ENCODE measurements at regions not wholly inside any gene's neighbourhood (a gene's known extent, or its start where the extent isn't known, plus 50 kb on each side); places are given as distances from the start of the nearest gene placed in this dataset.
"Not testable (repeated sequence)": the region's sequence is repeated elsewhere in the genome, so short reads cannot be mapped to it uniquely, and the experiment has no call there.

DNA sequence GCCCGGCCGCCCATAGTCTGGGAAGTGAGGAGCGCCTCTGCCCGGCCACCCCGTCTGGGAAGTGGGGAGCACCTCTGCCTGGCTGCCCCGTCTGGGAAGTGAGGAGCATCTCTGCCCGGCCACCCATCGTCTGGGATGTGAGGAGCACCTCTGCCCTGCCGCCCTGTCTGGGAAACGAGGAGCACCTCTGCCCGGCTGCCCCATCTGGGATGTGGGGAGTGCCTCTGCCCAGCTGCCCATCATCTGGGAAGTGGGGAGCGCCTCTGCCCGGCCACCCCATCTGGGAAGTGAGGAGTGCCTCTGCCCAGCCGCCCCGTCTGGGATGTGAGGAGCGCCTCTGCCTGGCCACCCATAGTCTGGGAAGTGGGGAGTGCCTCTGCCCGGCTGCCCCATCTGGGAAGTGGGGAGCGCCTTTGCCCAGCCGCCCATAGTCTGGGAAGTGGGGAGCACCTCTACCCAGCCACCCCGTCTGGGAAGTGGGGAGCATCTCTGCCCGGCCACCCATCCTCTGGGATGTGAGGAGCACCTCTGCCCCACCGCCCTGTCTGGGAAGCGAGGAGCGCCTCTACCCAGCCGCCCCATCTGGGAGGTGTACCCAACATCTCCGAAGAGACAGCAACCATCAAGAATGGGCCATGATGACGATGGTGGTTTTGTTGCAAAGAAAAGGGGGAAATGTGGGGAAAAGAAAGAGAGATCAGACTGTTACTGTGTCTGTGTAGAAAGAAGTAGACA is 92.5 kb upstream of the ZNF519 start:
- POLR2A ChIA-PET; H3K9me3 Mint-ChIP-seq (ENCODE audit: unreplicated experiment); H3K27ac Mint-ChIP-seq (ENCODE audit: low read depth, unreplicated experiment); H3K4me1 Mint-ChIP-seq (ENCODE audit: insufficient read depth, unreplicated experiment); CTCF ChIA-PET; DNase-seq (ENCODE audit: unreplicated experiment); H3K27me3 Mint-ChIP-seq (ENCODE audit: insufficient read depth, unreplicated experiment); H3K4me3 Mint-ChIP-seq (ENCODE audit: unreplicated experiment); BruUV-seq (replicated peaks); intact Hi-C loops (cut with micrococcal nuclease); H3K36me3 Mint-ChIP-seq (ENCODE audit: insufficient read depth, unreplicated experiment): not testable (repeated sequence)

DNA sequence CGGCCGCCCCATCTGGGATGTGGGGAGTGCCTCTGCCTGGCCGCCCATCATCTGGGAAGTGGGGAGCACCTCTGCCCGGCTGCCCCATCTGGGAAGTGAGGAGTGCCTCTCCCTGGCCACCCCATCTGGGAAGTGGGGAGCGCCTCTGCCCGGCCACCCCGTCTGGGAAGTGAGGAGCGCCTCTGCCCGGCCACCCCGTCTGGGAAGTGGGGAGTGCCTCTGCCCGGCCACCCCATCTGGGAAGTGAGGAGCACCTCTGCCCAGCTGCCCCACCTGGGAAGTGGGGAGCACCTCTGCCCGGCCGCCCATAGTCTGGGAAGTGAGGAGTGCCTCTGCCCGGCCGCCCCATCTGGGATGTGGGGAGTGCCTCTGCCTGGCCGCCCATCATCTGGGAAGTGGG is 91.7 kb upstream of the ZNF519 start:
- H3K4me3 Mint-ChIP-seq (ENCODE audit: unreplicated experiment); CTCF ChIA-PET; BruUV-seq (replicated peaks); H3K9me3 Mint-ChIP-seq (ENCODE audit: unreplicated experiment); intact Hi-C loops (cut with micrococcal nuclease); H3K4me1 Mint-ChIP-seq (ENCODE audit: insufficient read depth, unreplicated experiment); DNase-seq (ENCODE audit: unreplicated experiment); H3K27me3 Mint-ChIP-seq (ENCODE audit: insufficient read depth, unreplicated experiment); H3K36me3 Mint-ChIP-seq (ENCODE audit: insufficient read depth, unreplicated experiment); H3K27ac Mint-ChIP-seq (ENCODE audit: low read depth, unreplicated experiment); POLR2A ChIA-PET: not testable (repeated sequence)

- DNase-seq (ENCODE audit: unreplicated experiment); H3K36me3 Mint-ChIP-seq (ENCODE audit: insufficient read depth, unreplicated experiment); BruUV-seq (replicated peaks); CTCF ChIA-PET; intact Hi-C loops (cut with micrococcal nuclease); H3K4me3 Mint-ChIP-seq (ENCODE audit: unreplicated experiment); POLR2A ChIA-PET; H3K27me3 Mint-ChIP-seq (ENCODE audit: insufficient read depth, unreplicated experiment); H3K9me3 Mint-ChIP-seq (ENCODE audit: unreplicated experiment); H3K4me1 Mint-ChIP-seq (ENCODE audit: insufficient read depth, unreplicated experiment); H3K27ac Mint-ChIP-seq (ENCODE audit: low read depth, unreplicated experiment): not testable (repeated sequence)
These were observed 91.1 kb upstream of the ZNF519 start for GRCh38 chr18:14223231-14223822.

DNA sequence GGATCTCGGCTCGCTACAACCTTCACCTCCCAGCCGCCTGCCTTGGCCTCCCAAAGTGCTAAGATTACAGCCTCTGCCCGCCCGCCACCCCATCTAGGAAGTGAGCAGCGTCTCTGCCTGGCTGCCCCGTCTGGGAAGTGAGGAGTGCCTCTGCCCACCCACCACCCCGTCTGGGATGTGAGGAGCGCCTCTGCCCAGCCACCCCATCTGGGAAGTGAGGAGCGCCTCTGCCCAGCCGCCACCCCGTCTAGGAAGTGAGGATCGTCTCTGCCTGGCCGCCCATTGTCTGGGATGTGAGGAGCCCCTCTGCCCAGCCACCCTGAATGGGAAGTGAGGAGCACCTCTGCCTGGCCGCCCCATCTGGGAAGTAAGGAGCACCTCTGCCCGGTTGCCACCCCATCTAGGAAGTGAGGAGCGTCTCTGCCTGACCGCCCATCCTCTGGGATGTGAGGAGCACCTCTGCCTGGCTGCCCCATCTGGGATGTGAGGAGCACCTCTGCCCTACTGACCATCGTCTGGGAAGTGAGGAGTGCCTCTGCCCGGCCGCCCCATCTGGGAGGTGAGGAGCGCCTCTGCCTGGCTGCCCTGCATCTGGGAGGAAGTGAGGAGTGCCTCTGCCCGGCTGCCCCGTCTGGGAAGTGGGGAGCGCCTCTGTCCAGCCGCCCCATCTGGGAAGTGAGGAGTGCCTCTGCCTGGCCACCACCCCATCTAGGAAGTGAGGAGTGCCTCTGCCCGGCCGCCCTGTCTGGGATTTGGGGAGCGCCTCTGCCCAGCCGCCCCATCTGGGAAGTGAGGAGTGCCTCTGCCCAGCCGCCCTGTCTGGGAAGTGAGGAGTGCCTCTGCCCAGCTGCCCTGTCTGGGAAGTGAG is 90.4 kb upstream of the ZNF519 start:
- POLR2A ChIA-PET; H3K27me3 Mint-ChIP-seq (ENCODE audit: insufficient read depth, unreplicated experiment); BruUV-seq (replicated peaks); H3K27ac Mint-ChIP-seq (ENCODE audit: low read depth, unreplicated experiment); CTCF ChIA-PET; intact Hi-C loops (cut with micrococcal nuclease); H3K9me3 Mint-ChIP-seq (ENCODE audit: unreplicated experiment); H3K4me1 Mint-ChIP-seq (ENCODE audit: insufficient read depth, unreplicated experiment); DNase-seq (ENCODE audit: unreplicated experiment); H3K36me3 Mint-ChIP-seq (ENCODE audit: insufficient read depth, unreplicated experiment); H3K4me3 Mint-ChIP-seq (ENCODE audit: unreplicated experiment): not testable (repeated sequence)

GRCh38 chr18:14221689-14222088 is 89.5 kb upstream of the ZNF519 start:
- Mint-ChIP-seq H3K36me3 (ENCODE audit: insufficient read depth, unreplicated experiment) (no peaks in the 10 kb centered on the region), H3K4me3 (ENCODE audit: unreplicated experiment) (no peak overlapping the region), H3K27me3 (ENCODE audit: insufficient read depth, unreplicated experiment) (no peaks in the 10 kb centered on the region), H3K4me1 (ENCODE audit: insufficient read depth, unreplicated experiment) (no peaks in the 10 kb centered on the region), H3K27ac (ENCODE audit: low read depth, unreplicated experiment) (no peak overlapping the region), H3K9me3 (ENCODE audit: unreplicated experiment) (no peaks in the 10 kb centered on the region)
- TF ChIP-seq, protein P1, sequence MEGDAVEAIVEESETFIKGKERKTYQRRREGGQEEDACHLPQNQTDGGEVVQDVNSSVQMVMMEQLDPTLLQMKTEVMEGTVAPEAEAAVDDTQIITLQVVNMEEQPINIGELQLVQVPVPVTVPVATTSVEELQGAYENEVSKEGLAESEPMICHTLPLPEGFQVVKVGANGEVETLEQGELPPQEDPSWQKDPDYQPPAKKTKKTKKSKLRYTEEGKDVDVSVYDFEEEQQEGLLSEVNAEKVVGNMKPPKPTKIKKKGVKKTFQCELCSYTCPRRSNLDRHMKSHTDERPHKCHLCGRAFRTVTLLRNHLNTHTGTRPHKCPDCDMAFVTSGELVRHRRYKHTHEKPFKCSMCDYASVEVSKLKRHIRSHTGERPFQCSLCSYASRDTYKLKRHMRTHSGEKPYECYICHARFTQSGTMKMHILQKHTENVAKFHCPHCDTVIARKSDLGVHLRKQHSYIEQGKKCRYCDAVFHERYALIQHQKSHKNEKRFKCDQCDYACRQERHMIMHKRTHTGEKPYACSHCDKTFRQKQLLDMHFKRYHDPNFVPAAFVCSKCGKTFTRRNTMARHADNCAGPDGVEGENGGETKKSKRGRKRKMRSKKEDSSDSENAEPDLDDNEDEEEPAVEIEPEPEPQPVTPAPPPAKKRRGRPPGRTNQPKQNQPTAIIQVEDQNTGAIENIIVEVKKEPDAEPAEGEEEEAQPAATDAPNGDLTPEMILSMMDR (IDR thresholded peaks at IDR 0.05; ENCODE audit: unreplicated experiment) = no peak
- ChIA-PET POLR2A (no interaction called here), CTCF (no interaction called here)
- DNase-seq (ENCODE audit: unreplicated experiment) = no peak
- intact Hi-C loops (cut with micrococcal nuclease) = no loop called here
- no TSS peak for BruUV-seq (replicated peaks)

DNA sequence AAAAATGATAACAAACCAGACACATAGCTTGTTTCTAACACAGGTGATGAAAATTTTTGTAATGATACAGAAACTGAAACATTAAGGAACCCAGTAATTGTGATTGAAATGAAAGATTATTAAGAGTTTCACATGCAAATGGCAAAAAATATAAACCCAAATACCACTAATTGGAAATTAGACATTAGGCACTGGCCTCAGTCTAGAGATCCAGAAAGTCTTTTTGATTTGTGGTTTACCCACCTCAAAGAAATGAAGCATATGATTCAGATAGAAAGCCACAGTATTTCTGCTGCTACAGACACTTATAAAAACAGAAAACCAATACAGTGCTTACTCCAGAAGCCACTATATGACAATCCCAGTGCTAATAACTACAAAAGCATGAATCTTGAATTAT is 83.7 kb upstream of the ZNF519 start:
- intact Hi-C loops (cut with micrococcal nuclease); DNase-seq (ENCODE audit: unreplicated experiment); H3K4me1 Mint-ChIP-seq (ENCODE audit: insufficient read depth, unreplicated experiment); H3K27ac Mint-ChIP-seq (ENCODE audit: low read depth, unreplicated experiment); BruUV-seq (replicated peaks); H3K4me3 Mint-ChIP-seq (ENCODE audit: unreplicated experiment); POLR2A ChIA-PET; H3K9me3 Mint-ChIP-seq (ENCODE audit: unreplicated experiment); H3K36me3 Mint-ChIP-seq (ENCODE audit: insufficient read depth, unreplicated experiment); H3K27me3 Mint-ChIP-seq (ENCODE audit: insufficient read depth, unreplicated experiment): not testable (repeated sequence)
- CTCF ChIA-PET = interaction anchor here (0.7 kb wide), 1 partner anchor 82 kb away, joined by 3 read pairs; no protein-coding TSS in a partner anchor

- H3K36me3 Mint-ChIP-seq (ENCODE audit: insufficient read depth, unreplicated experiment); H3K27ac Mint-ChIP-seq (ENCODE audit: low read depth, unreplicated experiment); CTCF ChIA-PET; POLR2A ChIA-PET; BruUV-seq (replicated peaks); H3K4me1 Mint-ChIP-seq (ENCODE audit: insufficient read depth, unreplicated experiment); H3K27me3 Mint-ChIP-seq (ENCODE audit: insufficient read depth, unreplicated experiment); H3K4me3 Mint-ChIP-seq (ENCODE audit: unreplicated experiment); H3K9me3 Mint-ChIP-seq (ENCODE audit: unreplicated experiment); intact Hi-C loops (cut with micrococcal nuclease); DNase-seq (ENCODE audit: unreplicated experiment): not testable (repeated sequence)
These were observed 71.2 kb upstream of the ZNF519 start for GRCh38 chr18:14203424-14203823.

- H3K27ac Mint-ChIP-seq (ENCODE audit: low read depth, unreplicated experiment); H3K9me3 Mint-ChIP-seq (ENCODE audit: unreplicated experiment); H3K27me3 Mint-ChIP-seq (ENCODE audit: insufficient read depth, unreplicated experiment); intact Hi-C loops (cut with micrococcal nuclease); POLR2A ChIA-PET; H3K4me3 Mint-ChIP-seq (ENCODE audit: unreplicated experiment); DNase-seq (ENCODE audit: unreplicated experiment); BruUV-seq (replicated peaks); H3K36me3 Mint-ChIP-seq (ENCODE audit: insufficient read depth, unreplicated experiment): not testable (repeated sequence)
- CTCF ChIA-PET = interaction anchor here (0.9 kb wide), 1 partner anchor 377 kb away, joined by 3 read pairs; no protein-coding TSS in a partner anchor
- peaks cover 16% of the 10 kb centered on the region for H3K4me1 Mint-ChIP-seq (ENCODE audit: insufficient read depth, unreplicated experiment)
These were observed 58.7 kb upstream of the ZNF519 start for GRCh38 chr18:14190776-14191442.

Measured in MCF 10A (cell line).